Kidney (tissue), 13 donors: ENCODE measurements at regions not wholly inside any gene's neighbourhood (a gene's known extent, or its start where the extent isn't known, plus 50 kb on each side); places are given as distances from the start of the nearest gene placed in this dataset.

Experiments used
- DNase-seq, 5 donors: peaks; one replicate each; pipeline ENCODE4 v3.0.0-alpha.2; 2013 to 2020
- FAIRE-seq: peaks from 2 replicates; lab custom pipeline; 2012; peaks lifted over from hg19 to GRCh38; lab: Jason Lieb, UNC
- H3K27ac ChIP-seq, 2 donors: one replicate each; pipeline ENCODE4 v1.7.0; 2013; ENCODE audit warnings: low read depth in 2 of 2, low read length in 2 of 2, inconsistent platforms in 1 of 2
- H3K27me3 ChIP-seq: one replicate; pipeline ENCODE4 v1.7.1; 2013; ENCODE audit warnings: low read length, inconsistent platforms; ENCODE audit not compliant: control insufficient read depth, insufficient read depth
- H3K36me3 ChIP-seq, 3 donors: one replicate each; pipeline versions ENCODE4 v1.7.0 to v1.7.1; 2013; ENCODE audit warnings: low read length in 3 of 3, control low read depth in 1 of 3, inconsistent platforms in 1 of 3; ENCODE audit not compliant: insufficient read depth in 3 of 3, control insufficient read depth in 2 of 3
- H3K4me1 ChIP-seq, 3 donors: one replicate each; pipeline versions ENCODE4 v1.7.0 to v1.7.1; 2013; ENCODE audit warnings: low read length in 3 of 3, inconsistent platforms in 1 of 3, low read depth in 1 of 3; ENCODE audit not compliant: control insufficient read depth in 2 of 3, insufficient read depth in 2 of 3
- H3K4me3 ChIP-seq, 3 donors: one replicate each; pipeline versions ENCODE4 v1.7.0 to v1.8.1; 2013; ENCODE audit warnings: low read length in 3 of 3, control low read depth in 1 of 3, inconsistent platforms in 1 of 3
- H3K9ac ChIP-seq, 3 donors: one replicate each; pipeline versions ENCODE4 v1.7.0 to v1.7.1; 2013; ENCODE audit warnings: low read length in 3 of 3, control low read depth in 1 of 3, inconsistent platforms in 1 of 3
- H3K9me3 ChIP-seq, 3 donors: one replicate each; pipeline versions ENCODE4 v1.7.0 to v1.7.1; 2013; ENCODE audit warnings: low read length in 3 of 3, control low read depth in 1 of 3, inconsistent platforms in 1 of 3; ENCODE audit not compliant: control insufficient read depth in 2 of 3, insufficient read depth in 1 of 3
- CTCF ChIP-seq: IDR thresholded peaks from 3 replicates; pipeline ENCODE4 v1.5.1; 2012; ENCODE audit warnings: mild to moderate bottlenecking, moderate library complexity, borderline replicate concordance; ENCODE audit not compliant: insufficient read depth; ENCODE audit errors: extremely low read depth
- intact Hi-C: fragments of 100-400 bp; cut with DNase I; formaldehyde crosslinking; loops from one replicate; pipeline ENCODE4 v1.11.1; 2022
- donor health status: control.
- donor health status: control.
- donor health status: control.
- donor health status: control.
- donor health status: control.
- donor health status: DM: yes; HTN: yes; CAD: no.
- donor health status: Normal renal cell carcinoma (clear cell type).

GRCh38 chr1:30258471-30258870 is 464.9 kb downstream of the MATN1 start:
- H3K9me3 ChIP-seq = no peaks in the 10 kb centered on the region
- TF ChIP-seq CTCF = no peak

GRCh38 chr1:30257742-30258380 is 465.5 kb downstream of the MATN1 start:
- DNase-seq (no peak), FAIRE-seq (no peak)
- intact Hi-C loops = no loop called here
- Histone ChIP-seq H3K4me1 (no peaks in the 10 kb centered on the region), H3K27me3 (no peaks in the 10 kb centered on the region), H3K27ac (no peak overlapping the region), H3K9ac (no peak overlapping the region), H3K4me3 (no peak overlapping the region), H3K9me3 (no peaks in the 10 kb centered on the region), H3K36me3 (no peaks in the 10 kb centered on the region)
- TF ChIP-seq CTCF = no peak

More at GRCh38 chr1:30258471-30258870, 464.9 kb downstream of the MATN1 start:
- Histone ChIP-seq H3K27ac (no peak overlapping the region), H3K27me3 (no peaks in the 10 kb centered on the region), H3K9ac (no peak overlapping the region), H3K36me3 (no peaks in the 10 kb centered on the region), H3K4me1 (no peaks in the 10 kb centered on the region), H3K4me3 (no peak overlapping the region)
- FAIRE-seq (no peak), DNase-seq (no peak)
- intact Hi-C loops = no loop called here

- FAIRE-seq (no peak), DNase-seq (no peak)
- Histone ChIP-seq H3K27me3 (no peaks in the 10 kb centered on the region), H3K4me1 (no peaks in the 10 kb centered on the region), H3K36me3 (no peaks in the 10 kb centered on the region), H3K4me3 (no peak overlapping the region), H3K9me3 (no peaks in the 10 kb centered on the region), H3K27ac (no peak overlapping the region), H3K9ac (no peak overlapping the region)
- intact Hi-C loops = no loop called here
- TF ChIP-seq CTCF = no peak
Measured at GRCh38 chr1:30257322-30257721, 466.1 kb downstream of the MATN1 start.

- H3K9ac ChIP-seq = no peak overlapping the region
- H3K9me3 ChIP-seq = no peaks in the 10 kb centered on the region
- intact Hi-C loops = no loop called here
- no peaks in the 10 kb centered on the region for H3K27me3 ChIP-seq
- FAIRE-seq (no peak), DNase-seq (no peak)
- H3K4me3 ChIP-seq = no peak overlapping the region
- TF ChIP-seq CTCF = no peak
- no peaks in the 10 kb centered on the region for H3K36me3 ChIP-seq
- no peaks in the 10 kb centered on the region for H3K4me1 ChIP-seq
- no peak overlapping the region for H3K27ac ChIP-seq
Measured at GRCh38 chr1:30256911-30257310, 466.5 kb downstream of the MATN1 start.
